ENCODE measurements at regions not wholly inside any gene's neighbourhood (a gene's known extent, or its start where the extent isn't known, plus 50 kb on each side); places are given as distances from the start of the nearest gene placed in this dataset.

- TF ChIP-seq POLR2A (IDR thresholded peaks at IDR 0.05): no peak
- TF ChIP-seq CTCF (IDR thresholded peaks at IDR 0.05): no peak
- no peak for TF ChIP-seq POLR2AphosphoS5 (IDR thresholded peaks at IDR 0.05)
Measured at GRCh38 chr18:47484068-47484467, 232.6 kb upstream of the SKOR2 start.
